ENCODE measurements at regions not wholly inside any gene's neighbourhood (a gene's known extent, or its start where the extent isn't known, plus 50 kb on each side); places are given as distances from the start of the nearest gene placed in this dataset.

GRCh38 chr6:43971776-43972126, 155.5 kb downstream of the MRPL14 start:
- DNase-seq (no peak), ATAC-seq (replicated peaks in 1 of 4) (no peak)
- Mint-ChIP-seq H3K27ac (no peak overlapping the region), H3K9me3 (peaks cover 0 to 4% (median 0%) of the 10 kb centered on the region in 3 donors), H3K4me1 (no peaks in the 10 kb centered on the region), H3K4me3 (no peak overlapping the region), H3K36me3 (no peaks in the 10 kb centered on the region), H3K27me3 (peaks cover 2 to 12% of the 10 kb centered on the region in 2 donors)
- ChIA-PET CTCF (no interaction called here), POLR2A (no interaction called here)
- H3K4me3 ChIP-seq (ENCODE audit: control insufficient read depth in 1 of 2, extremely low read depth in 1 of 2, low read length in 1 of 2), result no peak overlapping the region
- no peaks in the 10 kb centered on the region for H3K4me1 ChIP-seq (ENCODE audit: control insufficient read depth in 1 of 2, extremely low read depth in 1 of 2, insufficient read depth in 2 of 2, low read length in 2 of 2)
- WGBS (ENCODE audit: insufficient coverage), result 81% methylated on average over 2 of the region's 2 CpGs
- H3K27ac ChIP-seq (ENCODE audit: low read length), result no peak overlapping the region
- H3K9me3 ChIP-seq, result no peaks in the 10 kb centered on the region
- H3K36me3 ChIP-seq (ENCODE audit: control insufficient read depth in 2 of 2, extremely low read depth in 1 of 2, insufficient read depth in 1 of 2, low read length in 1 of 2), result no peaks in the 10 kb centered on the region
- peaks cover 0 to 18% of the 10 kb centered on the region in 2 experiments for H3K27me3 ChIP-seq (replicated peaks in 1 of 2; ENCODE audit: control insufficient read depth in 2 of 2, extremely low read depth in 1 of 2, insufficient read depth in 2 of 2, low read length in 1 of 2)

- Histone ChIP-seq H3K4me3 (ENCODE audit: control insufficient read depth in 1 of 2, extremely low read depth in 1 of 2, low read length in 1 of 2) (no peak overlapping the region), H3K4me1 (ENCODE audit: control insufficient read depth in 1 of 2, extremely low read depth in 1 of 2, insufficient read depth in 2 of 2, low read length in 2 of 2) (no peaks in the 10 kb centered on the region), H3K27ac (ENCODE audit: low read length) (no peak overlapping the region), H3K36me3 (ENCODE audit: control insufficient read depth in 2 of 2, extremely low read depth in 1 of 2, insufficient read depth in 1 of 2, low read length in 1 of 2) (no peaks in the 10 kb centered on the region), H3K9me3 (no peaks in the 10 kb centered on the region), H3K27me3 (replicated peaks in 1 of 2; ENCODE audit: control insufficient read depth in 2 of 2, extremely low read depth in 1 of 2, insufficient read depth in 2 of 2, low read length in 1 of 2) (peaks cover 0 to 18% of the 10 kb centered on the region in 2 experiments)
- no peak overlapping the region for H3K4me3 Mint-ChIP-seq
- ChIA-PET POLR2A (no interaction called here), CTCF (no interaction called here)
- peaks cover 2 to 17% of the 10 kb centered on the region in 2 donors for H3K27me3 Mint-ChIP-seq
- peak in 1 of 35 experiments; percentile 4 for DNase-seq
- H3K4me1 Mint-ChIP-seq, result no peaks in the 10 kb centered on the region
- no peak for ATAC-seq (replicated peaks in 1 of 4)
- H3K9me3 Mint-ChIP-seq, result peaks cover 0 to 4% (median 0%) of the 10 kb centered on the region in 3 donors
- WGBS (ENCODE audit: insufficient coverage), result 84% methylated on average over 6 of the region's 8 CpGs
- H3K27ac Mint-ChIP-seq, result no peak overlapping the region
- H3K36me3 Mint-ChIP-seq, result no peaks in the 10 kb centered on the region
Observed at GRCh38 chr6:43970913-43971775, 156.1 kb downstream of the MRPL14 start.

GRCh38 chr6:43970068-43970912, 157.0 kb downstream of the MRPL14 start:
- no peak overlapping the region for H3K27ac ChIP-seq (ENCODE audit: low read length)
- H3K27me3 Mint-ChIP-seq, result peaks cover 4 to 11% of the 10 kb centered on the region in 2 donors
- no peaks in the 10 kb centered on the region for H3K9me3 ChIP-seq
- POLR2A ChIA-PET, result no interaction called here
- H3K27ac Mint-ChIP-seq, result no peak overlapping the region
- H3K36me3 ChIP-seq (ENCODE audit: control insufficient read depth in 2 of 2, extremely low read depth in 1 of 2, insufficient read depth in 1 of 2, low read length in 1 of 2), result no peaks in the 10 kb centered on the region
- H3K36me3 Mint-ChIP-seq, result no peaks in the 10 kb centered on the region
- H3K9me3 Mint-ChIP-seq, result no peaks in the 10 kb centered on the region
- no peak overlapping the region for H3K4me3 ChIP-seq (ENCODE audit: control insufficient read depth in 1 of 2, extremely low read depth in 1 of 2, low read length in 1 of 2)
- CTCF ChIA-PET, result no interaction called here
- no peak overlapping the region for H3K4me3 Mint-ChIP-seq
- no peaks in the 10 kb centered on the region for H3K4me1 Mint-ChIP-seq
- 66% methylated on average over 3 of the region's 3 CpGs for WGBS (ENCODE audit: insufficient coverage)
- H3K27me3 ChIP-seq (replicated peaks in 1 of 2; ENCODE audit: control insufficient read depth in 2 of 2, extremely low read depth in 1 of 2, insufficient read depth in 2 of 2, low read length in 1 of 2), result peaks cover 0 to 19% of the 10 kb centered on the region in 2 experiments
- H3K4me1 ChIP-seq (ENCODE audit: control insufficient read depth in 1 of 2, extremely low read depth in 1 of 2, insufficient read depth in 2 of 2, low read length in 2 of 2), result no peaks in the 10 kb centered on the region
- DNase-seq, result peak in 1 of 35 experiments; percentile 11
- no peak for ATAC-seq (replicated peaks in 1 of 4)

GRCh38 chr6:43969158-43969981, 157.9 kb downstream of the MRPL14 start:
- Mint-ChIP-seq H3K27me3 (peaks cover 6 to 11% of the 10 kb centered on the region in 2 donors), H3K36me3 (no peaks in the 10 kb centered on the region), H3K27ac (no peak overlapping the region), H3K9me3 (no peaks in the 10 kb centered on the region), H3K4me1 (no peaks in the 10 kb centered on the region), H3K4me3 (no peak overlapping the region)
- Histone ChIP-seq H3K27me3 (replicated peaks in 1 of 2; ENCODE audit: control insufficient read depth in 2 of 2, extremely low read depth in 1 of 2, insufficient read depth in 2 of 2, low read length in 1 of 2) (peaks cover 0 to 23% of the 10 kb centered on the region in 2 experiments), H3K9me3 (no peaks in the 10 kb centered on the region), H3K4me3 (ENCODE audit: control insufficient read depth in 1 of 2, extremely low read depth in 1 of 2, low read length in 1 of 2) (no peak overlapping the region), H3K36me3 (ENCODE audit: control insufficient read depth in 2 of 2, extremely low read depth in 1 of 2, insufficient read depth in 1 of 2, low read length in 1 of 2) (no peaks in the 10 kb centered on the region), H3K4me1 (ENCODE audit: control insufficient read depth in 1 of 2, extremely low read depth in 1 of 2, insufficient read depth in 2 of 2, low read length in 2 of 2) (no peaks in the 10 kb centered on the region), H3K27ac (ENCODE audit: low read length) (no peak overlapping the region)
- DNase-seq, result peak in 1 of 35 experiments; percentile 3
- ChIA-PET POLR2A (no interaction called here), CTCF (no interaction called here)
- ATAC-seq (replicated peaks in 1 of 4), result no peak
- WGBS (ENCODE audit: insufficient coverage), result 67% methylated on average over 3 of the region's 11 CpGs

- Histone ChIP-seq H3K36me3 (ENCODE audit: control insufficient read depth in 2 of 2, extremely low read depth in 1 of 2, insufficient read depth in 1 of 2, low read length in 1 of 2) (no peaks in the 10 kb centered on the region), H3K4me3 (ENCODE audit: control insufficient read depth in 1 of 2, extremely low read depth in 1 of 2, low read length in 1 of 2) (no peak overlapping the region), H3K4me1 (ENCODE audit: control insufficient read depth in 1 of 2, extremely low read depth in 1 of 2, insufficient read depth in 2 of 2, low read length in 2 of 2) (no peaks in the 10 kb centered on the region), H3K27ac (ENCODE audit: low read length) (no peak overlapping the region), H3K27me3 (replicated peaks in 1 of 2; ENCODE audit: control insufficient read depth in 2 of 2, extremely low read depth in 1 of 2, insufficient read depth in 2 of 2, low read length in 1 of 2) (peaks cover 0 to 23% of the 10 kb centered on the region in 2 experiments), H3K9me3 (no peaks in the 10 kb centered on the region)
- H3K27me3 Mint-ChIP-seq, result peaks cover 6 to 7% of the 10 kb centered on the region in 2 donors
- H3K4me3 Mint-ChIP-seq, result no peak overlapping the region
- ChIA-PET POLR2A (no interaction called here), CTCF (no interaction called here)
- peak in 1 of 35 experiments; percentile 7 for DNase-seq
- H3K36me3 Mint-ChIP-seq, result no peaks in the 10 kb centered on the region
- ATAC-seq (replicated peaks in 1 of 4), result no peak
- no peaks in the 10 kb centered on the region for H3K9me3 Mint-ChIP-seq
- 72% methylated on average over 4 of the region's 12 CpGs for WGBS (ENCODE audit: insufficient coverage)
- no peak overlapping the region for H3K27ac Mint-ChIP-seq
- no peaks in the 10 kb centered on the region for H3K4me1 Mint-ChIP-seq
Observed at GRCh38 chr6:43968110-43968965, 158.9 kb downstream of the MRPL14 start.
